Heart right ventricle (tissue), 16 donors: ENCODE measurements at regions not wholly inside any gene's neighbourhood (a gene's known extent, or its start where the extent isn't known, plus 50 kb on each side); places are given as distances from the start of the nearest gene placed in this dataset.

ENCODE experiments used
- ATAC-seq, 8 donors: fragments of 200-7000 bp; cut with Tn5 transposase; one replicate each; pipeline ENCODE4 v1.9.1; 2020; ENCODE audit warnings: mild to moderate bottlenecking in 8 of 8, moderate library complexity in 8 of 8, moderate number of reproducible peaks in 1 of 8
- DNase-seq, 2 donors: peaks; one replicate each; pipeline ENCODE4 v3.0.0-alpha.2; 2020
- H3K27ac ChIP-seq, 10 donors: fragments of 200-600 bp; sonication (generic) in 2 of 10; one replicate each; pipeline versions ENCODE4 v1.5.0 to v1.8.0; 2020 to 2022; ENCODE audit warnings: mild to moderate bottlenecking in 3 of 10
- H3K27me3 ChIP-seq, 7 donors: fragments of 200-600 bp; one replicate each; pipeline ENCODE4 v1.8.0; 2021 to 2022; ENCODE audit warnings: mild to moderate bottlenecking in 2 of 7
- H3K36me3 ChIP-seq, 9 donors: fragments of 200-600 bp; sonication (generic) in 1 of 9; one replicate each; pipeline versions ENCODE4 v1.5.0 to v1.8.0; 2020 to 2022; ENCODE audit warnings: mild to moderate bottlenecking in 2 of 9
- H3K4me1 ChIP-seq, 9 donors: fragments of 200-600 bp; sonication (generic) in 1 of 9; one replicate each; pipeline versions ENCODE4 v1.5.0 to v1.8.0; 2020 to 2022; ENCODE audit warnings: mild to moderate bottlenecking in 4 of 9
- H3K4me3 ChIP-seq, 10 donors: fragments of 200-600 bp; sonication (generic) in 2 of 10; one replicate each; pipeline versions ENCODE4 v1.5.0 to v1.8.0; 2020 to 2022; ENCODE audit warnings: mild to moderate bottlenecking in 7 of 10, moderate library complexity in 2 of 10
- H3K9me3 ChIP-seq, 11 donors: fragments of 200-600 bp in 10 of 11; sonication (generic) in 2 of 11; one replicate each; pipeline versions ENCODE4 v1.5.0 to v1.8.0; 2013 to 2022; ENCODE audit warnings: mild to moderate bottlenecking in 2 of 11, control low read depth in 1 of 11, moderate library complexity in 1 of 11
- WGBS, 2 donors: extraction: QIAGEN DNeasy Blood & Tissue Kit; methylation state at CpG; one replicate each; pipeline ENCODE4 v1.1.7; 2013; ENCODE audit warnings: inconsistent platforms in 1 of 2; 5-methylcytosine and 5-hydroxymethylcytosine counted together
- intact Hi-C, 10 donors: fragments of 100-400 bp; cut with DNase I; formaldehyde crosslinking; loops; one replicate each; pipeline versions ENCODE4 v1.11.1 to v1.14.2; 2022
- TF ChIP-seq, protein P1 (sequence below), 9 donors: fragments of 200-600 bp; sonication (generic) in 2 of 9; IDR thresholded peaks; one replicate each; pipeline versions ENCODE4 v1.5.0 to v1.8.0; 2021 to 2022; ENCODE audit warnings: antibody characterized with exemption in 9 of 9, mild to moderate bottlenecking in 5 of 9, moderate library complexity in 1 of 9
- donor health status: Arrhythmogenic right ventricular cardiomyopathy.
- donor health status: ischemic (EF 13 %, LVEDD 7.1; RV severe dilation, severe dysfunction).
- donor health status: healthy with polysubstance abuse.
- donor health status: DM: no; HTN: yes; CAD: no.
- donor health status: DM: no; HTN: no; CAD: no.
- donor health status: ischemic (EF 25% LVEDD 6.9; RV normal size, moderate dysfunction).
- donor health status: ischemic (EF 25% LVEDD 5.7; RV mildly dilated, moderate dysfunction).
- donor health status: healthy.
- donor health status: DM: yes; HTN: yes; CAD: no.
- donor health status: Ischemic cardiomyopathy.
- donor health status: ischemic (EF 35%, LVEDD 5.7; RV mildly dilated, moderate dysfunction).
- donor health status: nonischemic (EF 11% LVEDD 7.7; RV severe dilation, severe dysfunction).
- donor health status: DM: yes; HTN: yes; CAD: no.
- donor health status: PGD.
- donor health status: ischemic (EF 29% LVEDD 5.4; RV normal size, mild dysfunction).
- donor health status: nonischemic (EF 23%, LVEDD 6.1; RV moderate dilation, normal function).

DNA sequence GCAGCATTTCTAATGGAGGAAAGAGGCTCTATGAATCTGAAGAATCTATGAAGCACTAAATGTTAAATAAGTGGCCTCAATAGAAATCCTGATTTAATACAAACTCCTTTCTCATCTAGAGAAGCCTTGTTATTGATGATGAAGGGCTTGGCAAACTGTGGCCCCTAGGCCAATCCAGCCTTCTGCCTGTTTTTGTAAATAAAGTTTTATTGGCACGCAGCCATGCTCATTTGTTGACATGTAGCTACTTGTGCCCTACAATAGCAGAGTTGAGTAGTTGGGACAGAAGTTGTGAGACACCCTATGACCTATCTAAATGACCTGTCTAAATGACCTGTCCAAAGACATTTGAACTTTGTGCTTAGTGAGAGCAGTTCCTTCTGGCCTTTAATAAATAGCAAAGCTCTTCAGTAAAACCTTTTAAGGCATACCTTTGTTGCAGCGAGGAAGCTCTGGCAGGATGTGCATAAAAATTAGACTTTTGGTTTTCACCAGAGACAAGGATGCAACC, 484.4 kb upstream of the SPRED2 start:
- TF ChIP-seq, protein P1, sequence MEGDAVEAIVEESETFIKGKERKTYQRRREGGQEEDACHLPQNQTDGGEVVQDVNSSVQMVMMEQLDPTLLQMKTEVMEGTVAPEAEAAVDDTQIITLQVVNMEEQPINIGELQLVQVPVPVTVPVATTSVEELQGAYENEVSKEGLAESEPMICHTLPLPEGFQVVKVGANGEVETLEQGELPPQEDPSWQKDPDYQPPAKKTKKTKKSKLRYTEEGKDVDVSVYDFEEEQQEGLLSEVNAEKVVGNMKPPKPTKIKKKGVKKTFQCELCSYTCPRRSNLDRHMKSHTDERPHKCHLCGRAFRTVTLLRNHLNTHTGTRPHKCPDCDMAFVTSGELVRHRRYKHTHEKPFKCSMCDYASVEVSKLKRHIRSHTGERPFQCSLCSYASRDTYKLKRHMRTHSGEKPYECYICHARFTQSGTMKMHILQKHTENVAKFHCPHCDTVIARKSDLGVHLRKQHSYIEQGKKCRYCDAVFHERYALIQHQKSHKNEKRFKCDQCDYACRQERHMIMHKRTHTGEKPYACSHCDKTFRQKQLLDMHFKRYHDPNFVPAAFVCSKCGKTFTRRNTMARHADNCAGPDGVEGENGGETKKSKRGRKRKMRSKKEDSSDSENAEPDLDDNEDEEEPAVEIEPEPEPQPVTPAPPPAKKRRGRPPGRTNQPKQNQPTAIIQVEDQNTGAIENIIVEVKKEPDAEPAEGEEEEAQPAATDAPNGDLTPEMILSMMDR (IDR thresholded peaks at IDR 0.05), result no peak
- Histone ChIP-seq H3K4me1 (no peaks in the 10 kb centered on the region), H3K9me3 (no peaks in the 10 kb centered on the region), H3K4me3 (no peak overlapping the region), H3K36me3 (no peaks in the 10 kb centered on the region), H3K27ac (no peak overlapping the region), H3K27me3 (no peaks in the 10 kb centered on the region)
- ATAC-seq, result no peak
- intact Hi-C loops, result no loop called here
- DNase-seq, result no peak
- WGBS, 2 donors, result 92 to 94% methylated on average over 2 of the region's 2 CpGs

DNA sequence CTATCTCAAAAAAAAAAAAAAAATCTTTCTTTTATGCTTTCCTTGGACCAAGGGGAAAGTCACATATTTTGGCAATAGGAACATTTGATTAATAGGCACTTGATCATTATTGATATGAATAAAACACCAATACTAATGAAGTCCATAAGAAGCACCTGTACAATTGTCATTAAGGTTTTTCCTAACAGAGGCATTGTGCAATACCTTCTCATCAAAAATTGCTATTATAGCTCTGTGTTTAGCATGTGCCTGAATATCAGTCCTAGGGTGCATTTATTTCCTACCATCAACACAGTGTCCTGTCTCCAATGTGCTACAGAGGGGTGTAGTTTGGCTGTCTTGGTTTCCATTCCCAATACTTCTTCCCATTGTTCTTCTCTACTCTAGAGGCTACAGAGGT, 483.8 kb upstream of the SPRED2 start:
- no peak for ATAC-seq

DNA sequence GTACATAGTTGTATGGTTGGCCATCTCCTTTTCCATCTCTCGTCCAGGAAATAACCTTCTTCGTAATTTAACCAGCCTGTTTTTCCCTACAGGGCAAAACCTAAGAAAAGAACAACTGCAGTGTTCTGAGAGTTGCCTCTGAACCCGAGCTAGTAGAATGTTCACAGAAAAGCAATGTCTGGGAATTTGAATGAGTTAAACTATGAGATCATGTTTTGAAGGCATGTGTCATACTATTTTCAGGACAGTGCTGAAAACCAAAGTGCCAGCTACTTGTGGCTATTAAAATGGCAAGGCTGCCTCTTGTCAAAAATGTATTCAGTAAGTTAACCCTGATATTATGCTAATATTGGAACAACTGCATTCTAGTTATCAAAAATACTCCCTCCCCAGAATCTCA, 482.9 kb upstream of the SPRED2 start:
- H3K36me3 ChIP-seq, result no peaks in the 10 kb centered on the region
- no peak overlapping the region for H3K4me3 ChIP-seq
- no peaks in the 10 kb centered on the region for H3K27me3 ChIP-seq
- DNase-seq, result no peak
- no peak overlapping the region for H3K27ac ChIP-seq
- 78 to 83% methylated on average over 3 of the region's 3 CpGs for WGBS, 2 donors
- intact Hi-C loops, result no loop called here
- TF ChIP-seq, protein P1 (IDR thresholded peaks at IDR 0.05), result no peak
- no peaks in the 10 kb centered on the region for H3K4me1 ChIP-seq
- no peaks in the 10 kb centered on the region for H3K9me3 ChIP-seq
- ATAC-seq, result no peak

More for the DNA sequence above, 483.8 kb upstream of the SPRED2 start:
- Histone ChIP-seq H3K27ac (no peak overlapping the region), H3K4me1 (no peaks in the 10 kb centered on the region), H3K27me3 (no peaks in the 10 kb centered on the region), H3K36me3 (no peaks in the 10 kb centered on the region), H3K9me3 (no peaks in the 10 kb centered on the region), H3K4me3 (no peak overlapping the region)
- intact Hi-C loops, result no loop called here
- DNase-seq, result no peak
- TF ChIP-seq, protein P1 (IDR thresholded peaks at IDR 0.05), result no peak

DNA sequence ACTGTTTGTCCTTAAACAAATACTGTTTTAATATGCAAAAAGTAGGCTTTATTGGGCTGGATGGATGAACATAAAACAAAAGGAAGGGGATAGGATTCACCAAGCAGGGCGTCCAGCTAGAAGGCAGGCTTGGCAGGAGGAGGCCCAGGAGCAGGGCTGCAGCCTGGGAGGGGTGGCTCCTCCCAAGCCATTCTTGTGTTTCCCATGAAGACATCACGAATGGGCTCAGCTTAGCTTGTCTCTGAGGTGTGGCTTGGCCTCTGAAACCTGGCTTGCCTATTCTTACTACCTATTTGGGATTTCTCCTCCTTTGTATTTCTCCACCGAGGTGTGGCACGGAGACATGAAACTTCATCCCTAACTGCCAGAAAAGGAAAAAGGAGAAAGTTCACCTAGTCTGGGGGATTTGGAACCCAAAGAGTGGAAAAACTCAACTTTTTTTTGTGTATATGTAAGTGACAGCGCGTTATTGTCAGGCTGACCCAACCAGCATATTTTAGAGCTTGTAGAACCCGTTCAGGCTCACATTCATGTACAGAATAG, 481.9 kb upstream of the SPRED2 start:
- H3K4me1 ChIP-seq, result no peaks in the 10 kb centered on the region
- intact Hi-C loops, result no loop called here
- H3K27ac ChIP-seq, result no peak overlapping the region
- DNase-seq (no peak), ATAC-seq (no peak)
- H3K4me3 ChIP-seq, result no peak overlapping the region
- no peaks in the 10 kb centered on the region for H3K27me3 ChIP-seq
- H3K36me3 ChIP-seq, result no peaks in the 10 kb centered on the region
- WGBS, 2 donors, result 86 to 89% methylated on average over 7 of the region's 7 CpGs
- H3K9me3 ChIP-seq, result no peaks in the 10 kb centered on the region
- TF ChIP-seq, protein P1 (IDR thresholded peaks at IDR 0.05), result no peak
